EL (cell line): ENCODE measurements at regions not wholly inside any gene's neighbourhood (a gene's known extent, or its start where the extent isn't known, plus 50 kb on each side); places are given as distances from the start of the nearest gene placed in this dataset.

Experiments used
- DNase-seq: peaks from one replicate; pipeline ENCODE4 v3.0.0-alpha.2; 2016

GRCh38 chr5:77569409-77569808 lies 69.1 kb downstream of the OTP start:
- no peak for DNase-seq

DNA sequence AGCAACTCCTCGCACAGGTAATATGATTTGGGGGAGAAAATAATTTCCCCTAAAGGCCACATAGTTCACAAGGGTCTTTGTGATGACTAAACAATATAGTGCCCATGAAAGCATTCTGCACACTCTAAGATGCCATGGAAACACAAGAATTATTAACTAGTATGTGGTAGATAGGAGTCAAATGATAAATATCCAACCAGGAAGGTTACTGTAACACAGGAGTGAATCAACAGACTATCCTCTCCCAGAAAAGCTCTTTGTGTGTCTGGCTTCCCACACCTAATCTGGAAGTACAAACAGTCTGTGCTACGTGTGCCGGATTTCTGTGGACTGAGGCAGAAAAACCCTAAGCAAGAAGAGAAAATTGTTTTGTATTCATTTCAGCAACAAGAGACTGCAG lies 70.0 kb downstream of the OTP start:
- no peak for DNase-seq

DNA sequence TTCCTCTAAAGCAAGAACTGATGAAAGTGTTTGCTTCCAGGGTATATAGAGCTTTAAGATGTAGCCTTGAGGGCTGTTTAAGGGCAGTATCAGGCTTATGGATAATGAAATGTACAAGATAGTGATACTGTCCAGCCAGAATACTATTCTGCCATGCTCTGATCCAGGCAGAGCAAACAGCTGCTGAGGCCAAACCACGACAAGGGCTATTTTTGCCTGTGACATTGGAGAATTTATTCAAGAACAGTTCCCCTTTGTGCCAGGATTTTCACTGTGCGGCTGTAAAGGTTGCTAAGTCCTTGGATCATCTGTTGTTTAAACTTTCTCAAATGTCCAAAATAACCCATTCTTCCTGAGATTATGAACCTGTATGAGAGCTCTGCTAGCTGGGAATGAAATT lies 70.4 kb downstream of the OTP start:
- DNase-seq, result no peak

- DNase-seq, result no peak
These were observed 71.4 kb upstream of the WDR41 start for GRCh38 chr5:77563475-77563874.

DNA sequence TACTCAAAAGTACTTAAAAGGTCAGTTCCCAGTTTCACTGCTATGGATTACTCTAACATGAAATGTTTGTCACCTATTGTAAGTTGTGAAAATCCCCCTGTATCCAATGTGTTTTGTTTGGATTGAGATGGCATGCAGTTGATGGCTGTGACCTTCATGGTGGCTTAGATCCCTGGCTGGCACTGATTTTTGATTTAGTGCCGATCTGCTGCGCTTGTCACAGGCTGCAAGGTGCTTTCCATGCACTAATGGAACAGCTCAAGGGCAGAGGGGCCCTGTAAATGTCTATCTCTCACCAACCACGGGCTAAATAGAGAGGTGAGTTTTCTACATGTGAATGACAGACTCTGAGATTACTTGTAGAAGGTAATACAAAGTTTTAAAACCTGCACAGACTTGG lies 69.8 kb upstream of the WDR41 start:
- DNase-seq, result no peak

GRCh38 chr5:77560677-77561263 lies 68.7 kb upstream of the WDR41 start:
- peak; percentile 41 for DNase-seq

DNA sequence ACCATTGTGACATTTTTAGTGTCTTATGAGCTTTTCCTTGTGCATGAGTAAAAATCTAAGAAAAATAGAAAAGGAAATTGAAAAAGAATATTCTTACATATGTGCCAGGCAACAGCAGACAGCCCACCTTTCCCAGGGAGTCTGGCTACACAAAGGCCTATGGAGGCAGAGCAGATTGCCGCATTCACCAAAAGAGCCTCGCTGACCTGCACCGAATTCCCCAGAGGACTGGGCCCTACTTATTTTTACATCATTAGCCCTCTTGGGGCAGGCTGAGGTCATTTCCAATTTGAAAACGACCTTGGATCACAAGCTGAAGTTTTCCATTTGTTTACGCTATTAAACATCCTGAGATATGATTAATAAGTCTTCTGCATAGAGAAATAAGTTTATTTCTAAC lies 66.2 kb upstream of the WDR41 start:
- DNase-seq, result no peak

DNA sequence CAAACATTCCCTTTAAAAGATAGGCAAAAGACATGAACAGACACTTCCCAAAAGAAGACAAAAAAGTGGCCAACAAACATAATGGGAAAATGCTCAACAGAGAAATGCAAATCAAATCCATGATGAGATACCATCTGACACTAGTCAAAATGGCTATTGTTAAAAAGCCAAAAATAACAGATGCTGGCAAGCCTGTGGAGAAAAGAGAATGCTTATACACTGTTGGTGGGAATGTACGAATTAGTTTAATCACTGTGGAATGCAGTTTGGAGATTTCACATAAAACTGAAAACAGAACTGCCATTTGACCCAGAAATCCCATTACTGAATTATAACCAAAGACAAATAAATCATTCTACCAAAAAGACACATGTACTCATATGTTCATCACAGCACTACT lies 58.3 kb upstream of the WDR41 start:
- DNase-seq, result peak; percentile 14

- no peak for DNase-seq
These were observed 53.2 kb upstream of the WDR41 start for GRCh38 chr5:77545285-77545684.
